HG02798 (cell line): ENCODE measurements at regions not wholly inside any gene's neighbourhood (a gene's known extent, or its start where the extent isn't known, plus 50 kb on each side); places are given as distances from the start of the nearest gene placed in this dataset.

Source experiments
- ATAC-seq: cut with Tn5 transposase; IDR thresholded peaks from one replicate; pipeline ENCODE4 v1.9.1; 2021; ENCODE audit warnings: mild to moderate bottlenecking; ENCODE audit not compliant: unreplicated experiment, poor library complexity

DNA sequence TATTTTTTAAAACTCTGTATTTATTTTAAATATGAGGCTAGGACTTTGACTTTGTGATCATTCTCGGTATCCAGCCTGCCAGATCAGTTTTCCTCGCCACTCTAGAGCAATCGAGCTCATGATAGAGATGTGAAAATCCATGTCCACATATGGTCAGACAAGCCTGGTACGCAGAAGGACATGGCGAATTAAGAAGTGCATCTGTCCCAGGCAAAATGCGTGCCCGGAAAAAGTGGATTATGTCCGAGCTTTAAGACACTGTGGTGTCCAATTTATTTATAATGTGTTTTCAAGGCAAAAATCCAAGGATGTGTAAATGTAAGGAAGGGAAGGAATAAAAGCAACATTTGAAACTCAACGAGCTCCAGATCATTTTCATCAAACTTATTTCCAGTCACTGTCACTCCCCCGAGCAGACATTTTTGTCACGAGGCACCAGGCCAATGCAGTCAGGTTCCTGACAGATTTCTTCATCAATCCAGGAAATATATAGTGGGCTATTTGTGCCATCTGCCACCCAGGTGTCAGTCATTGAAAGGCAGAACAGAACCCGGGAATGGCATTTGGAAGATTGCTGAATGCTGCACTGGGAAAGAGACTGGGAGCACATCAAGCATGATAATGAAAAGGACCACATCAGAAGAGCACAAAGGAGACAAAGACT lies 825.7 kb downstream of the SQOR start:
- no peak for ATAC-seq

DNA sequence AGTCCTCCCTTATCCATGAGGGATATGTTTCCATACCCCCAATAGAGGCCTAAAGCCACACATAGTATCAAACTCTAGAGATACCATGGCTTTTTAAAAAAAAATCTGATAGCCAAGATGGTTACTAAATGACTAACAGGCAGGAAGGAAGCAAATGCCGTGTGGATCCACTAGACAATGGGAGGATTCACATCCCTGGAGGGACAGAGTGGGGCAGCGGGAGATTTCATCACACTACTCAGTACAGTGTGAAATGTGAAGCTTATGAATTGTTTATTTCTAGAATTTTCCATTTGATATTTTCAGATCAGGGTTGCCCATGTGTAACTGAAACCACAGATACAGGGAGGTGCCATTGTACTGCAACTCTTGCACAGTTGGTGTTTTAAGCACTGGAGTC lies 826.6 kb downstream of the SQOR start:
- ATAC-seq = no peak

DNA sequence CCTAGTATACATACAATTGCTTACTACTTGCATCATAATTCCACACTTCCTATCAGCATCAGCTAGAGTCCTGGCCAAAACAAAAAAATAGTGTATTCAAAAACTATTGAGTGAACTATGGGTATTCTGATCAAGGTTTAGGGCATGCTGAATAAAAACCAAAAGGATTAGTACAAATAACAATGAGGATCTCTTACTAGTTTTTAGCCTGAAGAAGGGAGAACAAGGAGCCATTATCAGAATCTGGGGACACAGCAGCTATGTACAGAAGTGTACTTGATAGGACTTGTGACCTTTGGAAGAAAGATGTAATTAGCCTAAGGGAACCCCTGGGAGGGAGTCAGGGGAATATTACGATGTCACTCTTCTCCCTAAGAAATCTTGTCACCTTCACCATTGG lies 832.2 kb downstream of the SQOR start:
- ATAC-seq = no peak

DNA sequence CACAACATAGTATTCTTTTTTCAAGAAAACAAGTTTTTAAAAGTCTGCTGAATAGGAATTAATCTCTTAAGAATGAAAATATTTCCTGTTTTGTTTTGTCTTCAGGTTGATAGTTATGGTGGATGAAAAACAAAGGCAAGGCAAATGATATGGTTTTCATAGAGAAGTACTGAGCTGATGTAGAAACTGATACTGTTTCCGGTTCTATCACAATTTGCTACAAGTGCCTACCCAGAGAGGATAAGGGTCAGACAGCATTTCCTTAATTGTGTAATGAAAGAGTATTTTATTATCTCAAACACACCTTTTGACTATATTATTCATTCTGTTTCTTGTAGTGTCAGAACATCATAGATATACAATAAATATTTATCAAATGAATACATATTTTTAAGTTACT lies 836.3 kb downstream of the SQOR start:
- ATAC-seq = no peak

DNA sequence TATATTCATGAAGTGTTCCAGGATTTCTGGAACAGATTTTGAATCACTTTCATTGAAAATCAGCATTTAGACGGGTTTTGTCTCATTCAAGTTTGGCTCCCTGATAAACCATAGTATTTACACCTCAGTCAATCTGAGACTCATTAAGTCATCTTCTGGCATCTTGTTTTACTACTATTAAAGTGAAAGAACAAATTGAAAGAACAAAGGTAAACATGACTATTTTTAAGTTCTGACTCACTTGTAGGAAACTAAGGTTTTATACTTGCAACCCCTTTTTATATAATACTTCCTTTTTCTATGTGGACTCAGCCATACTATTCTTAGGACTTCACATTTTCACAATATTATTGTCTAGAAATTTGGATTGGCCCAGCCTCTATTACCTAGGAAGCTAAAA lies 854.4 kb downstream of the SQOR start:
- ATAC-seq = no peak

DNA sequence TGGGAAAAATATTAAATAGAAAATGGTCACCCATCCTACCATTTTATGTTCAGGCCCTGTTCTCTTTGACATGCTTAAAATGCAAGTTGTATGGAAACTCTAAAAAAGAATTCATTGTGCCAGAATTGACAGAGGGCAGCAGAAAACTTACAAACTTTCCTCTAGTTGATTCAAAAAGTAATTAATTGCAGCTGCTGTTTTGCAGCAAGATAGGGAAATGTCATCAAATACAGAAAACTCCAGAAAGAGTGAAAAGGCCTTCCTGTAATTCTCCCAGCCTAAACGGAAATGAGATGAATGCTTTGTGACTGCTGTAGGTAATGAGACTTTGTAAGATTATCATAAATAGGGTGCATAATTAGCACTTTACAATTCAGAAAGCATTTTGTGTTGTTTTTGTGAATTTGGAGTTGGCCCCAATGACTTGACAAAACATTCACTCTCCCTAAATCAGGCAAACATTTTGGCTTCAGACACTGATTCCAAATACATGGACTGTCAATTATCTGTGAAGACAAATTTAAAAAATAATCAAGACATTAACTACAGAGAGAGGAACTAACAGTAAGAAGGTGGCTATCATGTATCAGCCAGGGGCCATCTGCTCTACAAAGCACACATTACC lies 861.8 kb downstream of the SQOR start:
- no peak for ATAC-seq

DNA sequence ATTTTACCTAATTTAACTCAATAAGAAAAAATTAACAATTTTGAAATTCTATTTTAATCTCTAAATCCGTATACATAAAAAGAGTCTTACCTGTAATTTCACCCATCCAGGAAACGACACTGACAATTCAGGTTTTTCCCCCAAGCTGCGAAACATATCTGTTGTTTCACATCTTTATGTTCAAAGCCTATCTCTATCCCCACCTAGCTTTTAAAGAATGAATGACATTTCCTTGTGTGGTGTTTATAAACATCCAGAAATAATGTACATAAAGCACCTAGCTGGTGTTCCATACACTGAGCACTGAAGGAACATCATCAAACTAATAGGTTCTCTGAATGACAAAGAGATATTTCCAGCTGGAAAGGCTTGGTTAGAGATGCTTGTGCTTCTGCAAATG lies 867.8 kb downstream of the SQOR start:
- ATAC-seq = no peak

DNA sequence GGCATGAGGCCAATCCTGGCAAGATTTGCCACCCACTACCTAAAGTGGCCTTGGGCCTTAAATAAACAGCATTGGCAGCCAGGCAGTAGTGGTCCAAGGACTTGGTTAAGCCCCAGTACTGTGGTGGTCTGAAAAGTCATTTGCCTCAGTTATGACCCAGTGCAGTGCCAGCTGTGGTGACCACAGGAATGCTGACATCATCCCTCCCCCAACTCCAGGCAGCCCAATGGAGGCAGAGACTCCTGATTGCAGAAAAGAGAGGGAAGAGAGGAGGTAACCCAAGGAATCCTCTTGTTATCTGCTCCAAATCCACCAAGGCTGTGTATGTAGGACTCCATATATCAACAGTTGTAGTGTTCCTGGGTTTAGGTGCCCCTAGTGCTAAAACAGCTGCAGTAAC lies 883.6 kb downstream of the SQOR start:
- no peak for ATAC-seq

DNA sequence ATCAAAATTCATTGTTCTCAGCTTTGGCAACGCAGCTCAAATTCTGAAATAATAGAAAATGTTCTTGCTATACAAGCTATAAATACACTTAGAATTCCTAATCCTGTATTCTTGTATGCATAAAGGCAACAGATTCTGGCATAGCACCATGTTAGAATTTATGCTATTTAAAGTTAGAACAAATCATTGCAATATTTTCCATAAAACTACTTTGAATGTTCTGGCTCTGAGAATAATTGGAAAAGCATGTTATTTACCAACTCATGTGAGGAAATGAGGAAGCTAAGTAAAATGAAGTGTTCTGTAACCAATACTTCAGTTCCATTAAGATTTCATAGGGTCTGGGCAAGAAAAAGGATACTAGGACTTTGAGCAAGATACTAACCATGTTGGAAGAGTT lies 888.9 kb downstream of the SQOR start:
- ATAC-seq = no peak

DNA sequence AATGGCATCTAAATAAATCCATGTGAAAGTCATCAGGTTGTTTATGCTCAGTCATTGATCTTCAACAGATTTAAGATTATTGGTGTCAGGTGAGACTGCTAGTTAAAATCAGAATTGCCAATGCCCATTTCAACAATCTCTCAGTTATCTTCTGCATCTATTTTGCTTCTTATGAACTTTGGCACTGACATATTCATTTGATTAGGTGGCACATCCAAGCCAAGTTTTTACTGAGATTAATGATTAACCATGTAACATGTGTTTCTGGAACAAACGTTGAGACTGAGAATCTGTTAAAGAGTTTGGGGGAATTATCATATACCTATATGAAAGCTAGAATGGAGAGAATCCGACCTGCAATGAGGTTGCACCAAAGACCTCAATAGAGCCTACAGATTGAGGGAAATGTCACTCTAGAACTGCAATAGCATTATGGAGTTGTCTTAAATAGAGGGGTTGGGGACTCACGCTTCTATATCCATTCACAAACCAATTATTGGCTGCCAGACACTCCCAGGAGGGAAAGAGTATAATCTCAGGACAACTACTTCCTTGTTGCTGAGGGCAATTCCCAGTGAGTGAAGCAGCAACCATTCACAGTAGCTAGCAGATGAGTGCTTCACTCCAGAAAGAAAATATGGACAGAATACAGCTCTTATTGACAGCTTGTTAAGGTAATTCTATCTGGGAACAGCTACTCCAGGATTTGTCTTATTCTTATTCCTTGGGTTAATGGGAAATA lies 891.3 kb downstream of the SQOR start:
- no peak for ATAC-seq

DNA sequence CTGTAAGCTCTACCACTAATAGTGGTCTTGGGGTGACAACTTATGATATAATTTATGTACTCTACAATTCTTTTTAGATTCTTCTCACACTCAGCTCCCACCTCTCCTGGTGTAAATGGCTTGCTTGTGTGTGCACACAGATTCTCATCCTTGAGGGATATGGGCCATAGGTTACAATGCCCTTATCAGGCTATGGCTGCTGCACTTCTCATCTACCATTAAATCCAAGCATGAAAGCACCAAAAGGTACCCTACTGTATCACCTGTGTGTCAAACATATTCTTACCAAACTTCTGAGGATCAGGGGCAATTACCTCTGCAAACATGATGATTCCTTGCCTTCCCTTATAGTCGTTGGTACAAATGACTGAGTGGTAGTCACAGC lies 891.9 kb downstream of the SQOR start:
- ATAC-seq = no peak

DNA sequence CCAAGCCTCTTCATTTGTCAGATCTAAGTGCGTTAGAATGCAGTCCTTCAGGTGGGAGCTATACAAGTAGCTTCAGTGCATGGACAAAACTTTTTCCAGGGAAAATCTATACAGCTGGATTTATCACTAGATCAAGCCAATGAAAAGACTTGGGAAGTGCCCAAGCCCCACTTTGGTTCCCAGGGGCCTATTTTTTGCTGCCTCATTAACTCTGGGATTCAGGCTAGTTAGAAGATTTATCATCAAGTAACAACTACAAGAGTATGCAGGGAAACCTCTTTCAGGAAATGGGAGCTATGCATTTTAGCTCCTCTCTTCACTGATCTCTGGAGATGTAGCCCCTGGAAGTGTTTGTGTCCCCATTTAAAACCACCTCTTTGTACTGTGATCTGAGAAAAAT lies 908.8 kb downstream of the SQOR start:
- no peak for ATAC-seq

DNA sequence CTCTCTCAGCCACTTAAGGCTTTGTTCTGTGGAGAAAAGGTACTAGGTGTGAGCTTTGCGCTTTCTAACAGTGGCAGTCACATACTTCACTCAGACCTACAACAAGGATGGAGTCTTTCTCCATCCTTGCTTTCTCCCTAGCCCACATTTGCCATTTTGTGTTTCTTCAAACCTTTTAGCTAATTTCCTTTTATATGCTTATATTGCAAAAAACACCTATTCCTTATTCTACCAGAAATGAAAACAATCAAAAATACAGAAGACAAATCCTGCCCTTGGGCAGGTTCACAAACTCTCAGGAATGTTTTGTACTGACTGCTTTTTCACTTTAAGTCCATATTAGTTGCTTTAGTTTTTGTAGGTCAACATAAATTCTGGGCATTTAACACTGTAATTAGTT lies 914.2 kb downstream of the SQOR start:
- no peak for ATAC-seq

DNA sequence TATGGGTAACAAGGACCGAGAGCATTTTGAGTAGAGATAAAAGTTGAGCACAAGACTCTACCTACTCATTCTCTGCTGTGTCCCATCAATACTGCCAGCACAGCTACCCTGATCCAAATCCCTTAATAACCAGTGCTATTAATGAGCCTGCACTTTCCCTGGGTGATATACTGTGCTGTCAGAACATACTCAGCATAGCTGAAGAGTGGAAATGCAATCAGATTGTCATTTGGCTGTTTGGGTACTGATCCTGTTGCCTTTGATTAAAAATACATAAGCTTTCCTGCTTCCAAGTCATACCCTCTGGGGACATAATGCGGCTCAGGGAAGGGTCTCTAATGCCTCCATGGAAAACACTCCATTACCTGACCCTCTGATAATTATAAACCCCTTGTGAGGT lies 917.5 kb downstream of the SQOR start:
- no peak for ATAC-seq

DNA sequence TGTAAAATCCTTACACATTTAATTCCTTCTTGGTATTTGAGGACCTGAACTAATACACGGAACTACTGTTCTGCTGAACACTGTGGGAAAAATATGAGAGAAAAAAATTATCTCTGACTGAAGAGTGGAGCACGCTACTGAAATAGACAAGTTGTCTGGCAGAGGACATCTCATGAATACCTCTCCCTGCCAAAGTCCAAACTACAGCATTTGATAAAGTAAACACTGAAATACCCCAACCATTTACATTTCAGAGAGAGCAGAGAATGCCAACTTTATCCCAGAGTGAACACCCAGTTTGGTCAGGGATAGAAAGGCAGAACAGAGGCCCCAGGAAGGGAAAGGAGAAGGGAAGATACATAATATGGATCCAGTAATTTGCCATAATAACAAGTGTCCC lies 920.7 kb downstream of the SQOR start:
- ATAC-seq = no peak

DNA sequence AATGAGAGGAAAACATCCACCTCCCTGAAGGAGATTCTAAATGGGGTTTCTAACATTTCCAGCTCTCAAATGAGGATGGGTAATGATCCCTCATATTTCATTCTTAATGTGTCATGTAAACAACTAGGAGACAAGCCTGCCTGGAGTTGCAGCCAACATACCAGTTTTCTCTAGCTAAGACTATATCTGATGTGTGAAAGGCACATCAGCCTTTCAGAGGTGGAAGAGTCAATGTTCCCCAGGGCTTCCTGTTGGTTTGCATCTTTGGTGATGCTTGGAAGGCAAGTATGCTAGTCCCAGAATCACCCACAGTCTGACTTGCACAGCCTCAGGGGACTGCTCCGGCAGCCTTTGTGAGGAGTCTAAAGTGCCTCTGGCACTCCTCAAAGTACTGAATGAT lies 921.2 kb downstream of the SQOR start:
- ATAC-seq = no peak

DNA sequence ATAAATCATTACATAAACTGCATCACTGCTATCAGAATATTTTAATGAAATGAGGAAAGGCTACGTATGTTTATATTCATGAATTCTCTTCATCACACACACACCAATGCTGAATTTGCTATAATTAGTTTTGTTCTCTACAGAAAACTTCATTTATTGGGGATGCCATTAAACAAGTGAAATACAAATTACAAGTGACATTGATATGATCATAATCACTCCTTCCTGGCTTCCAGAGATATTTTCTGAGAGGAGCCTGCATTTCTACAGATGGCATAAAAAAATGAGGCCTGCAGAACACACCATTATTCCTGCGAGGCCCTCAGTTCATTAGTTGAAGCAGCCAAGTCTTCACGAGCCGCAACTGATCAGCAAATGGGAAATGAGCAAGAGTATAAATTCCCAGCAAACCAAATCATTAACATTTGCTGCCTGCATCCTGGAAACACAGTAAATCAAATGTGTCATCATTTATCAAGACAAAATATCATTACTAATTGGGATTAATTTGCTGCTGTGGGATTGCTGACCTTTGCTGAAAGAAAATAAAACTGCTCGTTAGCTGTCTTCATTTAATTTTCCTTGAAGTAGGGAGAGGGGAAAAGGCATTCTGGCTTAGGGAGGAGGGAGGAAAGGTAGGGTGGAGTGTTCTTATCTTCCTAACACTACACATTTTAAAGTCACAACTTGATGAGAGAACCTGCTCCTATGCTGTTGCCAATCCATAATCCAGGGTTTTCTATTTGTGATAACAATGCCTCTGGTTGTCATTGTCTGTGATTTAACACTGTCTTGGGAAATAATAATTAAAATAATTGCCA lies 921.9 kb downstream of the SQOR start:
- no peak for ATAC-seq

DNA sequence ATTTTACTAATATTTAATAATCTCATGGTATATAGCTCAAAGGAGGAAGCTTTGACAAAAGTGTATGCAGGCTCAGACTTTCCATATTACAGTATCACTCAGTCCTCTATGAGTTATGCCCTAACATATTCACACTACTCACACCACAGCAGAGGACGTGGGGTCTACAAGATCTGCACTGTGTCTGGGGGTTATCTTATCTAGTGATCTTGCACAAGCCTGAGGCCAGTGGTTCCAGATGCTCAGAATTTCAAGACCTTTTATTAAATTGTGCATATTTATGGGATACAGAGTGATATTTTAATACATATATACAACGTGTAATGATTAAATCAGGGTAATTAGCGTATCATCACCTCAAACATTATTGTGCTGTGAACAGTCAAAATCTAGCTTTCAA lies 933.1 kb downstream of the SQOR start:
- ATAC-seq = no peak

DNA sequence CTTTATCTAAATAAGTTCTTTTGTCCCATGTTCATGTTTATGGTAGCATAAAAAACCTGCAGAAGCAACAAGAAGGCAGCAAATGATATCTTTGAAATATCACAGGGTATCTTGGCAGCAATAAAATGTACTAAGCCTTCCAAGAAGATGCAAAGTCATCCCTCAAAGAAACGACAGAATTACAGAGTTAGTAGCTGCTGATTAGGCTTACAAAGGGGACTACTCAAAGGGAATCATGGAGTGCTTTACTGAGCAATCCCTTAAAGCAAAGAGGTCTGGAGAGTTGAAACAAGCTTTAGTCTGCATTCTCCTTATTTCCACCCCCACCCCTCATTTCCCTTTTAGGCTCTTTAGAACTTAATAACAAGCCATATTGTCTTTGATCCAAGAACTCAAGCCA lies 935.0 kb downstream of the SQOR start:
- ATAC-seq = no peak

DNA sequence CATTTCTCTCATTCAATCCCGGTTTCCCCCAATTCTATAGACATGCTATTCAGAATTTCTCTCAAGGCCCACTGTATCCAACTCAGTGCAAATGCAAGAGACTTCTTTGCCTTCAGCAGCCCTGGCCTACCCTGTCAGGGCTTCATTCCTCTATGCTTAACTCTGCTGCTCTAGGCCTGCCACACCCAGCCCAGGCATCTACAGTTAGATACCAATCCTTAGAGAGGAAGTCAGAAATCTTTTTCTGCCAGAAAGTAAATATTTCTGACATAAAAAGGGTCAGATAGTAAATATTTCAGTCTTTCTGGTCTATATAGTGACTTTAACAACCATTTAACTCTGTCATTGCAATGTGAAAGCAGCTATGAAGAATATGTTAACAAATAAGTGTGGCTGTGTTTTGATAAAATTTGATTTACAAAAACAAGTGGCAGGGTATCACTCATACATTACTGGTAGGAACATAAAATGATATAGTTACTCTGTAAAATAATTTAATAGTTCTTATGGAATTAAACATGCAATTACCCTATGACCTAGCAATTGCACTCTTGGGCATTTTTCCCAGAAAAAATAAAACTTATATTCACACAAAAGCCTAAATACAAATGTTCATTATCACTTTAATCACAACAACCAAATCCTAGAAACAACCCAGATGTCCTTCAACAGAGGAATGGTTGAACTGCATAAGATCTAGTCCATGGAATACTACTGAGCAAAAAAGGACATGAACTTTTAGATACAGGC lies 942.0 kb downstream of the SQOR start:
- no peak for ATAC-seq
